Kidney (tissue), 13 donors: ENCODE measurements at regions not wholly inside any gene's neighbourhood (a gene's known extent, or its start where the extent isn't known, plus 50 kb on each side); places are given as distances from the start of the nearest gene placed in this dataset.

Source experiments
- DNase-seq, 5 donors: peaks; one replicate each; pipeline ENCODE4 v3.0.0-alpha.2; 2013 to 2020
- FAIRE-seq: peaks from 2 replicates; lab custom pipeline; 2012; peaks lifted over from hg19 to GRCh38; lab: Jason Lieb, UNC
- H3K27ac ChIP-seq, 2 donors: one replicate each; pipeline ENCODE4 v1.7.0; 2013; ENCODE audit warnings: low read depth in 2 of 2, low read length in 2 of 2, inconsistent platforms in 1 of 2
- H3K27me3 ChIP-seq: one replicate; pipeline ENCODE4 v1.7.1; 2013; ENCODE audit warnings: low read length, inconsistent platforms; ENCODE audit not compliant: control insufficient read depth, insufficient read depth
- H3K36me3 ChIP-seq, 3 donors: one replicate each; pipeline versions ENCODE4 v1.7.0 to v1.7.1; 2013; ENCODE audit warnings: low read length in 3 of 3, control low read depth in 1 of 3, inconsistent platforms in 1 of 3; ENCODE audit not compliant: insufficient read depth in 3 of 3, control insufficient read depth in 2 of 3
- H3K4me1 ChIP-seq, 3 donors: one replicate each; pipeline versions ENCODE4 v1.7.0 to v1.7.1; 2013; ENCODE audit warnings: low read length in 3 of 3, inconsistent platforms in 1 of 3, low read depth in 1 of 3; ENCODE audit not compliant: control insufficient read depth in 2 of 3, insufficient read depth in 2 of 3
- H3K4me3 ChIP-seq, 3 donors: one replicate each; pipeline versions ENCODE4 v1.7.0 to v1.8.1; 2013; ENCODE audit warnings: low read length in 3 of 3, control low read depth in 1 of 3, inconsistent platforms in 1 of 3
- H3K9ac ChIP-seq, 3 donors: one replicate each; pipeline versions ENCODE4 v1.7.0 to v1.7.1; 2013; ENCODE audit warnings: low read length in 3 of 3, control low read depth in 1 of 3, inconsistent platforms in 1 of 3
- H3K9me3 ChIP-seq, 3 donors: one replicate each; pipeline versions ENCODE4 v1.7.0 to v1.7.1; 2013; ENCODE audit warnings: low read length in 3 of 3, control low read depth in 1 of 3, inconsistent platforms in 1 of 3; ENCODE audit not compliant: control insufficient read depth in 2 of 3, insufficient read depth in 1 of 3
- intact Hi-C: fragments of 100-400 bp; cut with DNase I; formaldehyde crosslinking; loops from one replicate; pipeline ENCODE4 v1.11.1; 2022
- TF ChIP-seq, protein P1 (sequence below): IDR thresholded peaks from 3 replicates; pipeline ENCODE4 v1.5.1; 2012; ENCODE audit warnings: mild to moderate bottlenecking, moderate library complexity, borderline replicate concordance; ENCODE audit not compliant: insufficient read depth; ENCODE audit errors: extremely low read depth
- donor health status: control.
- donor health status: control.
- donor health status: control.
- donor health status: control.
- donor health status: control.
- donor health status: DM: yes; HTN: yes; CAD: no.
- donor health status: Normal renal cell carcinoma (clear cell type).

DNA sequence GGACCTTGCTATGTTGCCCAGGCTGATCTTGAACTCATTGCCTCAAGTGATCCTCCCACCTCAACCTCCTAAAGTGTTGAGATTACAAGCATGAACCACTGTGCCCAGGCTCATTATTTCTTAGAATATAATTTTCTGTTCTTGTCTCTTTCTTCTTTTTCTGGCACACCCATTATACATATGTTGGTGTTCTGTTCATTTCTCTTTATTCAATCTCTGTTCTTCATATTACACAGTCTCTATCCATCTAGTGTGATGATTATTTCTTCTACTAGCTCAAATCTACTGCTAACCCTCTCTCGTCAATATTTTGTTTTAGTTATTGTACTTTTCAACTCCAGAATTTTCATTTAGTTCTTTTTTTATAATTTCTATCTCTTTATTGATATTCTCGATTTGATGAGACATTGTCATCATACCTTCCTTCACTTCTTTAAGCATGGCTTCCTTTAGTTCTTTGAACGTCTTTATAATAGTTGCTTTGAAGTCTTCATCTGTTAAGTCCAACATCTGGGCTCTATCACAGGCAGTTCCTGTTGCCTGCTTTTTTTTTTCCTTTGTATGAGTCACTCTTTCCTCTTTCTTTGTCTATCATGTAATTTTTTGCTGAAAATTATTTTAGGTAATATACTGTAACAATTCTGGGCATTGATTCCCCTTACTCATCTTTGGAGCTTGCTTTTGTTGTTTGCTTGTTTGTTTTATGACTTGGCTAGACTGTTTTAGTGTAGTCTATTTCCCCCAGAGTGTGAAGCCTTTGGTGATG lies 196.4 kb upstream of the NABP1 start:
- intact Hi-C loops, result no loop called here
- Histone ChIP-seq H3K27ac (no peak overlapping the region), H3K36me3 (no peaks in the 10 kb centered on the region), H3K4me3 (no peak overlapping the region), H3K9me3 (peaks cover 0 to 17% (median 0%) of the 10 kb centered on the region in 3 donors), H3K4me1 (peaks cover 0 to 14% (median 8%) of the 10 kb centered on the region in 3 donors), H3K9ac (no peak overlapping the region), H3K27me3 (no peaks in the 10 kb centered on the region)
- DNase-seq (no peak), FAIRE-seq (no peak)
- TF ChIP-seq, protein P1, sequence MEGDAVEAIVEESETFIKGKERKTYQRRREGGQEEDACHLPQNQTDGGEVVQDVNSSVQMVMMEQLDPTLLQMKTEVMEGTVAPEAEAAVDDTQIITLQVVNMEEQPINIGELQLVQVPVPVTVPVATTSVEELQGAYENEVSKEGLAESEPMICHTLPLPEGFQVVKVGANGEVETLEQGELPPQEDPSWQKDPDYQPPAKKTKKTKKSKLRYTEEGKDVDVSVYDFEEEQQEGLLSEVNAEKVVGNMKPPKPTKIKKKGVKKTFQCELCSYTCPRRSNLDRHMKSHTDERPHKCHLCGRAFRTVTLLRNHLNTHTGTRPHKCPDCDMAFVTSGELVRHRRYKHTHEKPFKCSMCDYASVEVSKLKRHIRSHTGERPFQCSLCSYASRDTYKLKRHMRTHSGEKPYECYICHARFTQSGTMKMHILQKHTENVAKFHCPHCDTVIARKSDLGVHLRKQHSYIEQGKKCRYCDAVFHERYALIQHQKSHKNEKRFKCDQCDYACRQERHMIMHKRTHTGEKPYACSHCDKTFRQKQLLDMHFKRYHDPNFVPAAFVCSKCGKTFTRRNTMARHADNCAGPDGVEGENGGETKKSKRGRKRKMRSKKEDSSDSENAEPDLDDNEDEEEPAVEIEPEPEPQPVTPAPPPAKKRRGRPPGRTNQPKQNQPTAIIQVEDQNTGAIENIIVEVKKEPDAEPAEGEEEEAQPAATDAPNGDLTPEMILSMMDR, result no peak

DNA sequence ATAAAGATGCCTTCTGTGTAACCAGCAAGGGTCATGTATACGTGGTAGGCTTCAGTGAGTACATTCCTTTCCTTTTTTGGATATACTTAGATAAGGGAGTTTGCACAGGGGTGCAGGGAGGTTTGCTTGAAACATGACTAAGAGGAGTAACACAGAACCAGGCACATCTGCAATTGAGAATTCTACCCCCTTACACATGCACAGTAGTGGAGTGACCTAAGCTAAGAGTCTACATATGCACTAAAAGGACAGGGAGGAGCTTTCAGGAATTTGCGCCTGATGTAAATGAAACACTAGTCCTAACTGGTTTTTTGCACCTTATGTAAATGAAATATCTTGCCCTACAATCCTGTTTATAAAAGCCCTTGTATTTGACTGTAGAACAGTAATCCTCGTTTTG lies 194.8 kb upstream of the NABP1 start:
- Histone ChIP-seq H3K27ac (no peak overlapping the region), H3K4me3 (no peak overlapping the region), H3K9me3 (peaks cover 0 to 17% (median 0%) of the 10 kb centered on the region in 3 donors), H3K9ac (no peak overlapping the region), H3K27me3 (no peaks in the 10 kb centered on the region), H3K36me3 (no peaks in the 10 kb centered on the region), H3K4me1 (peaks cover 0 to 15% (median 12%) of the 10 kb centered on the region in 3 donors)
- no peak for FAIRE-seq
- intact Hi-C loops, result no loop called here
- TF ChIP-seq, protein P1, result no peak
- DNase-seq, result no peak

DNA sequence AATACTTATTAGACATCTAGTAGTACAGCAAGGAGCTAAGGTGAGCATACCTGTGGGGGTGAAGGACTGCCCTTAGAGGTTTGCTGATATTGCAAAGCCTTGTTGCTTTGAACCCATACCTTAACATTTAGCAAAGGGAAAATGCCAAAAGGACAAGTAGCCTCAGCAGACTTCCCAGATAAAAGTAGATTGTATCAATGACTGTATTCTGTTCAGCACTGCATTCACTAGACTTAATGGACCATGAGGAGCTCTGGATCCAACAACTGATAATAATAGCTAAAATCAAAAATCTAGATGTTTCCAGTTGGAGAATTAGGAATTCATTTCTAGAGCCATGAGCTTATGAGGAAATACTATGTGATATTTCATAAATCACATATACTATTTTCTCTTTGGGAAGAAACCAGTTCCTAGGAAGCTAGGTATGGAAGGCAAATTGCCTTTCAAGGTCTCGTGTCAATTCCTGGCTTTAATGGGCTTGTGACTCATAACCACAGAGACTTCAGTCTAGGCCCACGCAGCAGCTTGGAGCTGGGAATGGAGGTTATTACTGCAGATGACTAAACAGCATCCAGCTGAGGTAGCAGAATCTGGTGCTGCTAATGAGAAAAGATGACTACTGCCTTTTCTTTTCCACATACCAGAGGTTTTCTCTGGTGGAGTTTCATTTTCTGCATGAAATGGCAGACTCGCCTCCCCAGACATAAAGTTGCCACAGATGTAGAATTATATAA lies 191.2 kb upstream of the NABP1 start:
- DNase-seq, result no peak
- no peaks in the 10 kb centered on the region for H3K27me3 ChIP-seq
- H3K9me3 ChIP-seq, result peaks cover 0 to 10% (median 0%) of the 10 kb centered on the region in 3 donors
- peaks cover 0 to 7% (median 6%) of the 10 kb centered on the region in 3 donors for H3K4me1 ChIP-seq
- H3K27ac ChIP-seq, result peak overlapping the region; percentile 27 to 68
- no peak overlapping the region for H3K4me3 ChIP-seq
- H3K9ac ChIP-seq, result no peak overlapping the region
- TF ChIP-seq, protein P1, result no peak
- intact Hi-C loops, result no loop called here
- no peaks in the 10 kb centered on the region for H3K36me3 ChIP-seq
- FAIRE-seq, result no peak
